Pancreas (tissue), 10 donors: ENCODE measurements at regions not wholly inside any gene's neighbourhood (a gene's known extent, or its start where the extent isn't known, plus 50 kb on each side); places are given as distances from the start of the nearest gene placed in this dataset.

Source experiments
- ATAC-seq, 4 donors: fragments of 200-7000 bp; cut with Tn5 transposase; one replicate each; pipeline versions ENCODE4 v1.8.0 to v1.9.1; 2020; ENCODE audit warnings: mild to moderate bottlenecking in 4 of 4, moderate library complexity in 4 of 4
- DNase-seq, 6 donors: peaks; one replicate each; pipeline ENCODE4 v3.0.0-alpha.2; 2020
- FAIRE-seq: peaks from 2 replicates; lab custom pipeline; 2012; peaks lifted over from hg19 to GRCh38; lab: Jason Lieb, UNC
- H3K27ac ChIP-seq, 4 donors: fragments of 200-600 bp; sonication (generic); 1 replicate in 3 of 4; 2 replicates in 1 of 4; pipeline versions ENCODE4 v1.5.0 to v1.8.0; 2020
- H3K27me3 ChIP-seq, 4 donors: fragments of 200-600 bp; one replicate each; pipeline ENCODE4 v1.8.0; 2021
- H3K36me3 ChIP-seq, 3 donors: fragments of 200-600 bp; sonication (generic) in 1 of 3; one replicate each; pipeline versions ENCODE4 v1.5.0 to v1.8.0; 2020 to 2021
- H3K4me1 ChIP-seq, 3 donors: fragments of 200-600 bp; one replicate each; pipeline ENCODE4 v1.8.0; 2021
- H3K4me3 ChIP-seq, 4 donors: fragments of 200-600 bp; sonication (generic) in 2 of 4; one replicate each; pipeline versions ENCODE4 v1.5.0 to v1.8.0; 2020 to 2021
- H3K9me3 ChIP-seq, 4 donors: fragments of 200-600 bp; one replicate each; pipeline ENCODE4 v1.8.0; 2021
- CTCF ChIP-seq, 4 donors: fragments of 200-600 bp; sonication (generic) in 3 of 4; IDR thresholded peaks; one replicate each; pipeline versions ENCODE4 v1.5.0 to v1.8.0; 2021; ENCODE audit warnings: antibody characterized with exemption in 4 of 4
- WGBS, 2 donors: extraction: QIAGEN DNeasy Blood & Tissue Kit; methylation state at CpG; one replicate each; pipeline ENCODE4 v1.1.7; 2013; 5-methylcytosine and 5-hydroxymethylcytosine counted together
- intact Hi-C, 3 donors: fragments of 100-400 bp; cut with DNase I; formaldehyde crosslinking; loops; one replicate each; pipeline versions ENCODE4 v1.11.1 to v1.14.2; 2022
- donor health status: healthy with polysubstance abuse.
- donor health status: DM: no; HTN: no; CAD: no; lungs with moderate emphysema.
- donor health status: DM: no; HTN: no; CAD: no.
- donor health status: control.
- donor health status: control.
- donor health status: Bipolar disorder and iron deficiency.
- donor health status: DM: yes; HTN: yes; CAD: no.
- donor health status: DM: no; HTN: no; CAD: no.
- donor health status: DM: no; HTN: no; CAD: no.
- donor health status: DM: yes; HTN: yes; CAD: no.

- TF ChIP-seq CTCF (IDR thresholded peaks at IDR 0.05), result no peak
- Histone ChIP-seq H3K9me3 (no peaks in the 10 kb centered on the region), H3K4me3 (no peak overlapping the region), H3K4me1 (peaks cover 13 to 21% (median 15%) of the 10 kb centered on the region in 3 donors), H3K27ac (no peak overlapping the region), H3K36me3 (no peaks in the 10 kb centered on the region), H3K27me3 (no peaks in the 10 kb centered on the region)
- no peak for ATAC-seq
- FAIRE-seq, result no peak
- WGBS, 2 donors, result 96% methylated on average over 1 of the region's 1 CpG
- intact Hi-C loops, result no loop called here
- DNase-seq, result no peak
Measured at GRCh38 chr10:44022203-44022602, 362.7 kb downstream of the CXCL12 start.

DNA sequence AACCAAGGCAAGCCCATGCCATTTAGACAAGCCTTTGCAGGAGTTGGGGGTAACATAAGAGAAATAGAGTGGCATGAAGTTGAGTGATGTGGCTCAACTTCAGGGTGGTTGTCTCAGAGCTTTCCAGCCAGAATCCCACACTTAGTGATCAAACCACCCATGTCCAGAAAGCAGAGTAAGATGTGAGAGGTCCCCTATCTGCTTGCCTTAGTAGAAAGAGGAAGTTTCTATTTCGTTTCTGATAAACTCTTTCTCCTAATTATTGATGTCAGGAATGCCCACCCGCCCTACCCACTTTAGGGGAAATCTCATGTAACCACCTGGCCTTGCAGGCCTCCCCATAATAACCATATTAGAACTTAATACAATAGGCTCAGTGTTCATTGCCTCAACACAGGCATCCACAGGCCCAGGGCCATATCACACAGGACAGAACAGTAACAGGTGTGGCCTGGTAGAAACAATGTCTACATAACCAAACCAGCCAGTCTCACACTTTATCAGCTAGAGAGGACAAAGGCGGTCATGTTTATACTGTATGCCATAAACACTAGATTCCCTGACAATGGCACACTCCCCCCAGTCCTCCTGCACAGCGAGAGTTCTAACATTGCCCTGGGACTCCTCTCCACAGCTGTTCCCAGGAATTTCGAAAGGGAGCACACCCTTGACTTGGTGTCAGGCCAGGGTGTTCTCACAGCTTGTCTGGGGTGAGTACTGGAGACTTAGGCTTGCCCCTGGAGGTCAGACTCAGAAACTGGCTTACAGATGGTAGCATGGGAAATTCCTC is 364.4 kb downstream of the CXCL12 start:
- Histone ChIP-seq H3K9me3 (no peaks in the 10 kb centered on the region), H3K27ac (peak overlapping the region; percentile 47 to 79 (median 66)), H3K27me3 (no peaks in the 10 kb centered on the region), H3K4me3 (no peak overlapping the region), H3K36me3 (no peaks in the 10 kb centered on the region), H3K4me1 (peaks cover 13 to 24% (median 15%) of the 10 kb centered on the region in 3 donors)
- ATAC-seq, result peak; percentile 86 to 94 (median 89)
- intact Hi-C loops, result no loop called here
- 24 to 28% methylated on average over 5 of the region's 5 CpGs for WGBS, 2 donors
- FAIRE-seq, result no peak
- peak in 4 of 6 donors; percentile 62 to 79 (median 76) for DNase-seq
- TF ChIP-seq CTCF (IDR thresholded peaks at IDR 0.05), result no peak

- DNase-seq (no peak), ATAC-seq (no peak)
Measured at GRCh38 chr10:44017483-44018145, 367.3 kb downstream of the CXCL12 start.

GRCh38 chr10:44016589-44017482 is 368.1 kb downstream of the CXCL12 start:
- no peak for FAIRE-seq
- Histone ChIP-seq H3K9me3 (no peaks in the 10 kb centered on the region), H3K4me3 (no peak overlapping the region), H3K36me3 (no peaks in the 10 kb centered on the region), H3K27ac (no peak overlapping the region), H3K4me1 (peaks cover 13 to 22% (median 14%) of the 10 kb centered on the region in 3 donors), H3K27me3 (no peaks in the 10 kb centered on the region)
- DNase-seq, result no peak
- ATAC-seq, result peak in 3 of 4 donors; percentile 3 to 22 (median 4)
- intact Hi-C loops, result no loop called here
- no peak for TF ChIP-seq CTCF (IDR thresholded peaks at IDR 0.05)
- 76 to 82% methylated on average over 5 of the region's 5 CpGs for WGBS, 2 donors

More at GRCh38 chr10:44017483-44018145, 367.3 kb downstream of the CXCL12 start:
- peaks cover 13 to 24% (median 15%) of the 10 kb centered on the region in 3 donors for H3K4me1 ChIP-seq
- H3K9me3 ChIP-seq, result no peaks in the 10 kb centered on the region
- FAIRE-seq, result no peak
- no peaks in the 10 kb centered on the region for H3K27me3 ChIP-seq
- intact Hi-C loops, result no loop called here
- WGBS, 2 donors, result 91 to 94% methylated on average over 5 of the region's 5 CpGs
- no peak overlapping the region for H3K4me3 ChIP-seq
- H3K36me3 ChIP-seq, result no peaks in the 10 kb centered on the region
- no peak for TF ChIP-seq CTCF (IDR thresholded peaks at IDR 0.05)
- H3K27ac ChIP-seq, result no peak overlapping the region
